GM18519 (cell line): ENCODE measurements at regions not wholly inside any gene's neighbourhood (a gene's known extent, or its start where the extent isn't known, plus 50 kb on each side); places are given as distances from the start of the nearest gene placed in this dataset.
"Not testable (repeated sequence)": the region's sequence is repeated elsewhere in the genome, so short reads cannot be mapped to it uniquely, and the experiment has no call there.

Experiments used
- ATAC-seq: cut with Tn5 transposase; IDR thresholded peaks from one replicate; pipeline ENCODE4 v1.9.1; 2021; ENCODE audit warnings: mild to moderate bottlenecking, moderate library complexity; ENCODE audit not compliant: unreplicated experiment, low FRiP score

GRCh38 chr3:104907507-104907906, 459.2 kb upstream of the ALCAM start:
- no peak for ATAC-seq

DNA sequence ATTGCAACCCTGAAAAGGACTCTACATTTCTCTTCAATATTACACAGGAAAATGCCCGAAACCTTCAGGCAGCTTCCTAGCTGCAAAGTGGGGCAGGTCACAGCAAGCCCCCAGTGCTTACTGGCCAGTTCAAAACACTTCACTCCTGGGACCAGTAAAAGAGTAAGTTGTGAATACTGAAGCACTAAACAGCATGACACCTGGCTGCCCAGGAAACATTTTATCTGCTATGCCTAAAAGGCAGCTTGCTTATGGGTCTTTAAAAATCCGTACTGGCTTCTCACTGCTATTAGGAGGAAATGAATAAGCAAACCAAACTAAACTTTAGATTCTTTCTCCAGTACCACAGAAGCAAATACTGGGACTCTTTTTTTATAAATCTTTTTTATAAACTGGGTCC, 457.9 kb upstream of the ALCAM start:
- ATAC-seq: no peak

DNA sequence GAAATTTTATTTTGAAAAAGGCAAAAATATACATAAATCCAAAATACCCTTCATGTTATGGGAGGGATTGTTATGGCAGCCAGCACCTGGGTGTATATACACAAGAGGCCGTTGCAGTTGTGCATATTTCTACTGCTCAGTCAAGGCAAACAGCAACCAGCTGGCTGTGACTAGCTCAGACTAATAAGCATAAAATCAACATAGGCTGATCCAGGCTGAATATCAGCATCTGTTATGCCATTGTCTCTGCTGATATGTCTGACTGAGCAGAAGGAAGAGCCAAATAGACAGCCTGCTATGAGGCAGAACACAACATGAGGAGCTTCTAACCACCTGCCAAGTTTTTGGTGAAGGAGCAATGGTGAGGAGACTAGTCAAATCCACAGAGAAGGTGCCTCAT, 457.5 kb upstream of the ALCAM start:
- no peak for ATAC-seq

GRCh38 chr3:104909721-104910120, 457.0 kb upstream of the ALCAM start:
- ATAC-seq: no peak

- no peak for ATAC-seq
Observed at GRCh38 chr3:104911376-104911775, 455.3 kb upstream of the ALCAM start.

DNA sequence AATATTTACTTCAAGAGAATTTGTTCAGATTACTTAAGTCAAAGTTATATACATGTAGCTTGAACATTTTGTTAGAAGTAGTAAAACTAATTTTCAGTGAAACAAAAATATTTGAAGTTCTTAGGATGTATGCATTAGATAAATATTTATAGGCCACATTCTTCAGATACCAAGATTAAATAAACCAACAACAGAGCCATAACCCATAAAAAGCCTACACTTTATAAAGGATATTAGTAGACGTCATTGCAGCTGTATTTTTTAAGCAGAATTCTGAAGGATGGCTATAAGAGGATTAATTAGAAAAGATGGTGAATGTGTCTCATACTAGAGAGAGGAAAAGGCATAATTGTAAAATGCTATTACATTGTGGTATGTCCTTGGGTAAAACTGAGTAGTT, 449.7 kb upstream of the ALCAM start:
- no peak for ATAC-seq

DNA sequence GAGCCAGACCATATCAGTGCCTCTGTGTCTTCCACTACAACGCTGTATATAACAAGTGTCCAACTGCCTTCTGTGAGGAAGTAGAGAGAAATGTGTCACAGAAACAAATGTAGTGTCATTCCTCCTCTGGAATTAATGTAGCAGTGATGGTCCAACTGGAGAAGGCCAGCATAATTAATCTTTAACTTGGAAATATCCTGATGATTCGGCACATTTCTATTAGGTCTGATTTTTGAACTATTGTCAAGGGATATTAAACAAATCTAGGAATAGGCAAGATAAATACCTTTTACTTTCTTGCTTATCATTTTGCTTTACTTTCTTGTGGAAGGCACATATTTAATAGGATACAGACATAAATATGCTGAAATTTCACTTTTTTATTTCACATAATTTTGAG, 446.2 kb upstream of the ALCAM start:
- no peak for ATAC-seq

DNA sequence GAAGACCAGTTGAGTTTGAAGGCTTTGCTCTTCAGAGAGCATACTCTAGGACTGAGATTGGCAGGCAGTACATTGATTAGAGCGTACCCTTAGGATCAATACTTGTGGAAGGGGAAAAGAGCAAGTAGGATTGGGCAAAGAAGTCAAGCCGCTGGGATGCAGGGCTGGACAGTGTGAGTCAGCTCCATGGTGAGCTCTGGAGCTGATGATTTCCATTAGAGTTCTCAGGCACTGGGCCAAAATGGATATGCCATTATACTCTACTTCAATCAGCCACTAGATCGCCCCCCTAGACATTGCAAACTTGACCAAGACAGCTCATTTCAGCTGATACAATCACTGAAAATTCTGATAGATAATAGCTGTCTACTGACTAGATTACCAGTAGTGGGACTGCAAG, 432.7 kb upstream of the ALCAM start:
- no peak for ATAC-seq

GRCh38 chr3:104935613-104936012, 431.1 kb upstream of the ALCAM start:
- ATAC-seq: no peak

- ATAC-seq: no peak
Observed at GRCh38 chr3:104939196-104939595, 427.5 kb upstream of the ALCAM start.

DNA sequence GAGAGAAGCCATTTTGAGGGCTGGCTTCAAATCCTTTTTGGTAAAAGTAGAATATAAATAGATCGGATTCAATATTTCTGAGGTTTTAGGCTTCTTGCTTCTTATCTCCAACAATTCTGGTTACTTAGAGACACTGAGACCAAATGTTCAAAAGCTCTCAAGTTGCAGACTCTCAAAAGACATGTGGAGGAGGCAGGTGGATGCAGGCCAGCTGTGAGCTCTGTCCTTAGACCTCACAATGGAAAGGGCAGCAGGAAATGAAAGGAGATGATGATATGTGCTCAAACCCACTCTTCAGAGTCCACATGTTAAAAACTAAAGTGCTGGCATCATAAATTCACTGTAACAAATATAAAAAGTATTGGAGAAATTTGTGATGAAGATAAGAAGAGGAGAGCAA, 424.9 kb upstream of the ALCAM start:
- no peak for ATAC-seq

- ATAC-seq: no peak
Observed at GRCh38 chr3:104943974-104944373, 422.7 kb upstream of the ALCAM start.

- no peak for ATAC-seq
Observed at GRCh38 chr3:104947943-104948342, 418.8 kb upstream of the ALCAM start.

DNA sequence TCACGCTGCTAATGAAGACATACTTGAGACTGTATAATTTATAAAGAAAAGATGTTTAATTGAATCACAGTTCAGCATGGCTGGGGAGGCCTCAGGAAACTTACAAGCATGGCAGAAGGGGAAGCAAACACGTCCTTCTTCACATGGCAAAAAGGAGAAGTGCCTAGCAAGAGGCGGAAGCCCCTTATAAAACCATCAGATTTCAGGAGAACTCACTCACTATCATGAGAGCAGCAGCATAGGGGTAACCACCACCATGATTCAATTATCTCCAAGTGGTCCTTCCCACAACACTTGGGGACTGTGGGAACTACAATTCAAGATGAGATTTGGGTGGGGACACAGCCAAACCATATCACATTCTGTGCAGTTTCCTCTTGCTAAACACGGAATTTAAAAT, 416.9 kb upstream of the ALCAM start:
- ATAC-seq: not testable (repeated sequence)

DNA sequence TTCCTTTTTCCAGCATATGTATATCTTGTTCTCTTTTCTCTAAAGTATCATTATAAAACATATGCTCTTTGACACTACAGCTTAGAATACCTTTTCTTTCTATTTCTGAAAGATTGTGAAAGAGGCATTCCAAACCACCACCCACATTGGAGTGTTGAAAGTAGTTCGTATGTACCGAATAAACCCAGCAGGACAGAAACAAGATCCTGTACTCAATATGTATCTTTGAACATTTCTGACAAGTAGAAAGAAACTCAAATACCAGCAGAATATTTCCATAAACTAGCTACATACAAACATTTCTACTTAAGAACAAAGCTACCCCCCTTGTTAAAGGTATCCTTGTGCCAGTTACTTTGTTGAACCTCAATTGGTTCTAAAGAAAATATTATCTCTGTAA, 415.3 kb upstream of the ALCAM start:
- no peak for ATAC-seq

DNA sequence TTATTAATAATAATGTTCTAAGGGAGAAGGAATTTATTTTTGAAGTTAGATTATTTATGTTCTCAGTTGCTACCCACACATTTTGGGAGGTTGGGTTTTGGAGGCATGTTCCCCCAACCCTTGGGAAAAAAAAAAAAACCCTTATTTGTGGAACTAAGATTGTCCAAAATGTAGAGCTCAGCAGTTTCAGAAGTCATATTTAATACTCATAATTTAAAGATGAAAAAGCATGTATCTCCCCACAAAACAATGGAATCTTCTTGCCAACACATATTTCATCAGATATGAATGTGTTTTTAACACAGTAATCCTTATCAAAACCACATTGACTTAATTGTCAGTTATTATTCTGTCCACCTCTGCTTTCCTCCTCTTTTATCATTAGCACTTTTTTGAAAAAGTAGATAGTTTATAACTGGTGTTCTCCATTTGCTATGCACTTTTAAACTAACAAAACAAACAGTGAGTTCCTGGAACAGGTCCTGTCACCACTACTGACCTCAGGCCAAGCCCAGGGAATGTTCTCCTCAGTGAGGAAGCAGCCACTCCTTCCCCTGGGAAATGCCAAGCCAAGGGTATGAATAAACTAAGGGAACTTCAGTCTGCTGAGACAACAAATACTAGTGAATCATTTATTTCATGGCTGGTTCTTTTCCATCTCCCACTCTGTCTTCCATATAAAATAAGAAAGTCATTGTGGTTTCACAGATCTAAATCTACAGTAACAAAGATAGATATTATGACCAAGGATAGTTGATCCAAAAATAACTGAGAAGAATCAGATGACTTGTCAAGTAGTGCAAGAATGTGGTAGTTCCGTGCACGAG, 414.4 kb upstream of the ALCAM start:
- no peak for ATAC-seq

DNA sequence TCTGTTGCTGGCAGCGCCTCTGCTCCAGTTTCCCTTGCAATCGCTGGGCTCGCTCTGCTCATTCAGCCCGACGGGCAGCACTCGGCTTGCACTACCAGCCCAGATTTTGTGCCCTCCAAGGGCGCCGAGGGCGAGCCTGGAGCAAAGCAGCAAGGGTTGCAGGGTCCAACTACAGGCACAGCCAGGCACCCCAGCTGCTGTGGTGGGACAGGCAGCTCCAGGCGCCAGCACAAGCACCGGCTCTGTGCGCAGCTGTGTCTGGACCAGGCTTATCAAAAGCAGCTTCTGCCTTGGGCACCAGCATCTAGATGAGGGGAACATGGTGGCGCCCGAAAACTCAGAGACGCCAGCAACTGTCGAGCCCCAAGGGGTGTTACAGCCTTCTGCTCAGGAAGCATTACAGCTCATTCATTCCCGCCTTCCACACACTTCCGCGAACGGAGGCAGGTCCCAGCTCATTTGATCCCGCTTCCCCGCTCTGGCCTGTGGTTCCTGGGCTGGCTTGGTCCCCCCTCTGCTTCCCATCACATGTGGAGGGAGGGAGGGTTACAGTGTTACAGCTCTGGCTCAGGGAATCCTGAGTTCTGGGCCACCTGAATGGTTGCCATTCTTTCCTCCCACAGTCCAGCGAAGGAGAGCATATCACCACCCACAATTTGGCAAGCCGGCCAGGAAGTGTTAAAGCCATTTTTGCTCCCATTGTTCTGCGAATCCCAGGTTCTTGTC, 409.9 kb upstream of the ALCAM start:
- no peak for ATAC-seq

DNA sequence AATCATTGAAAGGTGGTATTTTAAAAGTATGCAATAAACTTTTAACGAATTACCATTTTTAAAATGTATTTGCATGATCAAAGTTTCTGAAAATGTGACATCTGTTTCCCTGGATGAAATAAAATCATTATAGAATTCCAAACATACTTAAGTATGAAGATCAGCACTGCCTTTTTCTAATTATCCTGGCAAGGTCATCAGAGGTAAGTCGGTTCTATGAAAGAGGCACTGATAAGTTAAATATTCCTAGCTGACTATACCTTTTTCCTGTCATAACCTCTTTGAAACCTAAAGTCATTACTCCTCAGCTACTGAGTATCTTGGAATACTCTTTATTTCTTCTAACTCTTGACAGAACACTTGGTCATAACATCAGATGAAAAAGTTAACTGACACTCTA, 406.1 kb upstream of the ALCAM start:
- ATAC-seq: no peak

- no peak for ATAC-seq
Observed at GRCh38 chr3:104961851-104962250, 404.9 kb upstream of the ALCAM start.

- no peak for ATAC-seq
Observed at GRCh38 chr3:104974316-104974715, 392.4 kb upstream of the ALCAM start.

- ATAC-seq: no peak
Observed at GRCh38 chr3:104977719-104978118, 389.0 kb upstream of the ALCAM start.

- no peak for ATAC-seq
Observed at GRCh38 chr3:104982130-104982529, 384.6 kb upstream of the ALCAM start.
